ENCODE measurements at regions not wholly inside any gene's neighbourhood (a gene's known extent, or its start where the extent isn't known, plus 50 kb on each side); places are given as distances from the start of the nearest gene placed in this dataset.

DNA sequence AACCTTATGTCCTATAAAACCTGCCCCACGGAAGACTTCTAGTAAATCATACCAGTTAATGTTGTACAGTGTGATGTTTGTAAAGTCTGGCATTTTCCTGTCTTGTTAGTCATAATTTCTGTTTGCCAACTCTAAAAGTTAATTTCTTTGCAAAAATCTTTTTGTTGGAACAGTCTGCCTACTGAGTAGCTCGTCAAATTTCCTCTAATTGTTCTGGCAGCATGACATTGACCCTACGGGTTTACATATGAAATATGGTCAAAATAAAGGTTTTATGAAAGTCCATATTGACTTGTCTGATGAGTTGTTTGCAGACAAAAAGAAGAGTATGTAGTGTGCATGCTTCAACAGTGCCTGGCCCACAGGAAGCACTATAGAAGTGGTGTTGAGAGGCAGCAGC is 79.8 kb upstream of the SOX2 start:
- Mint-ChIP-seq H3K4me3 (ENCODE audit: unreplicated experiment) (no peak overlapping the region), H3K9me3 (ENCODE audit: unreplicated experiment) (no peaks in the 10 kb centered on the region), H3K27ac (ENCODE audit: unreplicated experiment) (no peak overlapping the region), H3K4me1 (ENCODE audit: unreplicated experiment) (peaks cover 14% of the 10 kb centered on the region), H3K27me3 (ENCODE audit: unreplicated experiment) (no peaks in the 10 kb centered on the region), H3K36me3 (ENCODE audit: low read depth, unreplicated experiment) (no peaks in the 10 kb centered on the region)
- TF ChIP-seq, protein P1, sequence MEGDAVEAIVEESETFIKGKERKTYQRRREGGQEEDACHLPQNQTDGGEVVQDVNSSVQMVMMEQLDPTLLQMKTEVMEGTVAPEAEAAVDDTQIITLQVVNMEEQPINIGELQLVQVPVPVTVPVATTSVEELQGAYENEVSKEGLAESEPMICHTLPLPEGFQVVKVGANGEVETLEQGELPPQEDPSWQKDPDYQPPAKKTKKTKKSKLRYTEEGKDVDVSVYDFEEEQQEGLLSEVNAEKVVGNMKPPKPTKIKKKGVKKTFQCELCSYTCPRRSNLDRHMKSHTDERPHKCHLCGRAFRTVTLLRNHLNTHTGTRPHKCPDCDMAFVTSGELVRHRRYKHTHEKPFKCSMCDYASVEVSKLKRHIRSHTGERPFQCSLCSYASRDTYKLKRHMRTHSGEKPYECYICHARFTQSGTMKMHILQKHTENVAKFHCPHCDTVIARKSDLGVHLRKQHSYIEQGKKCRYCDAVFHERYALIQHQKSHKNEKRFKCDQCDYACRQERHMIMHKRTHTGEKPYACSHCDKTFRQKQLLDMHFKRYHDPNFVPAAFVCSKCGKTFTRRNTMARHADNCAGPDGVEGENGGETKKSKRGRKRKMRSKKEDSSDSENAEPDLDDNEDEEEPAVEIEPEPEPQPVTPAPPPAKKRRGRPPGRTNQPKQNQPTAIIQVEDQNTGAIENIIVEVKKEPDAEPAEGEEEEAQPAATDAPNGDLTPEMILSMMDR (IDR thresholded peaks at IDR 0.05; ENCODE audit: unreplicated experiment): no peak
- no peak for DNase-seq (ENCODE audit: low spot score)

- Mint-ChIP-seq H3K27me3 (ENCODE audit: unreplicated experiment) (no peaks in the 10 kb centered on the region), H3K9me3 (ENCODE audit: unreplicated experiment) (no peaks in the 10 kb centered on the region), H3K4me1 (ENCODE audit: unreplicated experiment) (peaks cover 16% of the 10 kb centered on the region), H3K4me3 (ENCODE audit: unreplicated experiment) (no peak overlapping the region), H3K36me3 (ENCODE audit: low read depth, unreplicated experiment) (no peaks in the 10 kb centered on the region), H3K27ac (ENCODE audit: unreplicated experiment) (no peak overlapping the region)
- no peak for DNase-seq (ENCODE audit: low spot score)
- TF ChIP-seq, protein P1 (IDR thresholded peaks at IDR 0.05; ENCODE audit: unreplicated experiment): no peak
These were observed 80.9 kb upstream of the SOX2 start for GRCh38 chr3:181630853-181631252.

- no peaks in the 10 kb centered on the region for H3K36me3 Mint-ChIP-seq (ENCODE audit: low read depth, unreplicated experiment)
- TF ChIP-seq, protein P1 (IDR thresholded peaks at IDR 0.05; ENCODE audit: unreplicated experiment): no peak
- H3K27me3 Mint-ChIP-seq (ENCODE audit: unreplicated experiment): no peaks in the 10 kb centered on the region
- H3K4me1 Mint-ChIP-seq (ENCODE audit: unreplicated experiment): peaks cover 23% of the 10 kb centered on the region
- H3K9me3 Mint-ChIP-seq (ENCODE audit: unreplicated experiment): no peaks in the 10 kb centered on the region
- no peak overlapping the region for H3K4me3 Mint-ChIP-seq (ENCODE audit: unreplicated experiment)
- H3K27ac Mint-ChIP-seq (ENCODE audit: unreplicated experiment): no peak overlapping the region
- no peak for DNase-seq (ENCODE audit: low spot score)
These were observed 82.0 kb upstream of the SOX2 start for GRCh38 chr3:181629711-181630110.

- no peaks in the 10 kb centered on the region for H3K36me3 Mint-ChIP-seq (ENCODE audit: low read depth, unreplicated experiment)
- no peak overlapping the region for H3K4me3 Mint-ChIP-seq (ENCODE audit: unreplicated experiment)
- H3K9me3 Mint-ChIP-seq (ENCODE audit: unreplicated experiment): no peaks in the 10 kb centered on the region
- TF ChIP-seq, protein P1 (IDR thresholded peaks at IDR 0.05; ENCODE audit: unreplicated experiment): no peak
- no peak overlapping the region for H3K27ac Mint-ChIP-seq (ENCODE audit: unreplicated experiment)
- H3K4me1 Mint-ChIP-seq (ENCODE audit: unreplicated experiment): peaks cover 29% of the 10 kb centered on the region
- H3K27me3 Mint-ChIP-seq (ENCODE audit: unreplicated experiment): no peaks in the 10 kb centered on the region
- no peak for DNase-seq (ENCODE audit: low spot score)
These were observed 82.7 kb upstream of the SOX2 start for GRCh38 chr3:181629029-181629428.

DNA sequence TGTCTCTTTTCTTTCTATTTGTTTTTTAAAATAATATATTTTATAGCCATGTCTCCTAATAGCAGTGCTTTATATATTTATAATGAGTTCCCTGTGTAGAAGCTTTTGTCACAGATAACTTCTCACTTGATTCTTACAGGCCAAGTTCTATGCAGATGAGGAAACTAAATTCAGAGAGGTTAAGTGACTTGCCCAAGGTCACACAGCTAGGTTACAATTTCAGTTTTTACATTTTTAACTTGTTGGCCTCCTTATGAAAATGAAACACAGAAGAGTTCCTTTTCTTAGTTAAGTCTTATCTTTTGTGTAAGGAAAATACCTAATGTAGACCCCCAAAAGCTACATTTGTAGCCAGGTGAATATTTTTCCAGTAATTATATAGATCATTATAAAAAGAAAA is 83.3 kb upstream of the SOX2 start:
- TF ChIP-seq, protein P1 (IDR thresholded peaks at IDR 0.05; ENCODE audit: unreplicated experiment): no peak
- Mint-ChIP-seq H3K4me1 (ENCODE audit: unreplicated experiment) (peaks cover 35% of the 10 kb centered on the region), H3K27ac (ENCODE audit: unreplicated experiment) (no peak overlapping the region), H3K9me3 (ENCODE audit: unreplicated experiment) (no peaks in the 10 kb centered on the region), H3K4me3 (ENCODE audit: unreplicated experiment) (no peak overlapping the region), H3K27me3 (ENCODE audit: unreplicated experiment) (no peaks in the 10 kb centered on the region), H3K36me3 (ENCODE audit: low read depth, unreplicated experiment) (no peaks in the 10 kb centered on the region)
- DNase-seq (ENCODE audit: low spot score): no peak
